Endothelial cell of umbilical vein (primary cell): ENCODE measurements at regions not wholly inside any gene's neighbourhood (a gene's known extent, or its start where the extent isn't known, plus 50 kb on each side); places are given as distances from the start of the nearest gene placed in this dataset.

Experiments
- BruUV-seq: library from RNA; stranded (reverse); fragments of 400-500 nt; replicated peaks from 2 replicates; lab custom pipeline; 2021; lab: Mats Ljungman, UMichigan
- CTCF ChIA-PET: fragments of 300-600, 350-600 bp; sonication (Branson Sonifier 250); formaldehyde crosslinking; loops from one replicate; lab custom pipeline; 2021; ENCODE audit warnings: antibody characterized with exemption, inconsistent platforms; lab: Charles Lee
- POLR2A ChIA-PET: fragments of 300-600, 350-600 bp; sonication (Branson Sonifier 250); formaldehyde crosslinking; loops from one replicate; lab custom pipeline; 2021; ENCODE audit warnings: antibody characterized with exemption, inconsistent platforms; lab: Charles Lee
- DNase-seq: peaks from one replicate; pipeline ENCODE4 v3.0.0-alpha.2; 2011; ENCODE audit warnings: low read depth, low spot score
- FAIRE-seq: peaks from 2 replicates; lab custom pipeline; 2011; peaks lifted over from hg19 to GRCh38; lab: Jason Lieb, UNC
- H2AFZ ChIP-seq: 2 replicates; pipeline ENCODE4 v1.6.0; 2012; ENCODE audit warnings: low read depth, low read length, control low read depth, inconsistent platforms
- H3K27ac ChIP-seq: 2 replicates; pipeline ENCODE4 v1.5.1; 2011; ENCODE audit warnings: low read depth, mild to moderate bottlenecking, control low read depth, low read length, moderate library complexity; ENCODE audit not compliant: insufficient read depth
- H3K27me3 ChIP-seq, 2 experiments: 2 replicates each; pipeline versions ENCODE4 v1.6.0 to v1.6.1; 2011; ENCODE audit warnings: low read length in 2 of 2, mixed read lengths in 1 of 2; ENCODE audit not compliant: control insufficient read depth in 2 of 2, insufficient read depth in 2 of 2
- H3K36me3 ChIP-seq, 2 experiments: 2 replicates in 1 of 2; 3 replicates in 1 of 2; pipeline ENCODE4 v1.5.1; 2011; ENCODE audit warnings: low read length in 2 of 2, mild to moderate bottlenecking in 1 of 2, moderate library complexity in 1 of 2; ENCODE audit not compliant: control insufficient read depth in 2 of 2, insufficient read depth in 2 of 2; ENCODE audit errors: extremely low read depth in 1 of 2
- H3K4me1 ChIP-seq: 3 replicates; pipeline ENCODE4 v1.5.1; 2011; ENCODE audit warnings: mild to moderate bottlenecking, low read length; ENCODE audit not compliant: control insufficient read depth, insufficient read depth; ENCODE audit errors: extremely low read depth
- H3K4me2 ChIP-seq: 2 replicates; pipeline ENCODE4 v1.6.1; 2011; ENCODE audit warnings: low read length, control low read depth, mixed read lengths; ENCODE audit not compliant: insufficient read depth
- H3K4me3 ChIP-seq, 3 experiments: fragments of 200-600 bp in 1 of 3; sonication (generic), shearing (Covaris generic) in 1 of 3; replicated peaks in 1 of 3; 2 replicates each; pipeline ENCODE4 v1.5.1; 2011 to 2016; ENCODE audit warnings: control low read depth in 3 of 3, low read length in 3 of 3, mild to moderate bottlenecking in 2 of 3, inconsistent platforms in 1 of 3, low read depth in 1 of 3, moderate library complexity in 1 of 3; ENCODE audit not compliant: insufficient read depth in 1 of 3
- H3K79me2 ChIP-seq: 2 replicates; pipeline ENCODE4 v1.6.0; 2012; ENCODE audit warnings: low read length, inconsistent platforms; ENCODE audit not compliant: control insufficient read depth, insufficient read depth
- H3K9ac ChIP-seq: replicated peaks from 2 replicates; pipeline ENCODE3; 2011; ENCODE audit warnings: low read length, control low read depth; ENCODE audit not compliant: insufficient read depth; ENCODE audit errors: extremely low read depth
- H3K9me1 ChIP-seq: replicated peaks from 3 replicates; pipeline ENCODE4 v1.6.0; 2011; ENCODE audit warnings: mild to moderate bottlenecking, low read length; ENCODE audit not compliant: control insufficient read depth, insufficient read depth; ENCODE audit errors: extremely low read depth
- H3K9me3 ChIP-seq: replicated peaks from 2 replicates; pipeline ENCODE4 v1.5.1; 2012; ENCODE audit warnings: low read length, inconsistent platforms; ENCODE audit not compliant: control insufficient read depth, insufficient read depth
- H4K20me1 ChIP-seq: replicated peaks from 2 replicates; pipeline ENCODE3; 2011; ENCODE audit warnings: mild to moderate bottlenecking, low read length; ENCODE audit not compliant: control insufficient read depth, insufficient read depth; ENCODE audit errors: extremely low read depth
- CTCF ChIP-seq, 2 donors: IDR thresholded peaks; 1 replicate in 1 of 2; 2 replicates in 1 of 2; pipeline ENCODE4 v1.5.1; 2011; ENCODE audit warnings: low read length in 2 of 2, mild to moderate bottlenecking in 2 of 2, moderate library complexity in 2 of 2, control low read depth in 1 of 2, inconsistent platforms in 1 of 2, low read depth in 1 of 2; ENCODE audit not compliant: insufficient read depth in 1 of 2; ENCODE audit errors: extremely low read depth in 1 of 2
- EZH2 ChIP-seq: IDR thresholded peaks from 2 replicates; pipeline ENCODE4 v1.6.1; 2012; ENCODE audit warnings: borderline replicate concordance, low read depth, mild to moderate bottlenecking, moderate library complexity, low read length, inconsistent platforms; ENCODE audit not compliant: severe bottlenecking
- FOS ChIP-seq: IDR thresholded peaks from 2 replicates; pipeline ENCODE4 v1.6.1; 2011; ENCODE audit warnings: mild to moderate bottlenecking, low read length, moderate library complexity, borderline replicate concordance; ENCODE audit not compliant: insufficient read depth
- GATA2 ChIP-seq: IDR thresholded peaks from 2 replicates; pipeline ENCODE4 v1.7.0; 2011; ENCODE audit warnings: low read depth, mild to moderate bottlenecking, moderate library complexity, mixed read lengths, low read length; ENCODE audit not compliant: insufficient read length, insufficient read depth
- JUN ChIP-seq: IDR thresholded peaks from 2 replicates; pipeline ENCODE4 v1.6.1; 2011; ENCODE audit warnings: borderline replicate concordance, low read depth; ENCODE audit not compliant: insufficient read length, insufficient read depth
- MAX ChIP-seq: IDR thresholded peaks from 2 replicates; pipeline ENCODE4 v1.6.1; 2011; ENCODE audit not compliant: insufficient read depth, insufficient read length
- MYC ChIP-seq: IDR thresholded peaks from one replicate; pipeline ENCODE4 v1.6.1; 2011; ENCODE audit warnings: mild to moderate bottlenecking, low read depth, low read length
- POLR2A ChIP-seq: IDR thresholded peaks from 2 replicates; pipeline ENCODE4 v1.6.1; 2012; ENCODE audit warnings: low read depth, mild to moderate bottlenecking, control low read depth, low read length
- POLR2AphosphoS5 ChIP-seq: IDR thresholded peaks from 2 replicates; pipeline ENCODE4 v1.6.1; 2012; ENCODE audit warnings: low read depth, mild to moderate bottlenecking, control low read depth, low read length, moderate library complexity; ENCODE audit not compliant: insufficient read depth
- dilution Hi-C: fragments of 300-500 bp; cut with MboI; formaldehyde crosslinking; loops from one replicate; pipeline ENCODE4 v1.15.0; 2019; ENCODE audit warnings: low sequenced_read_pairs; ENCODE audit not compliant: extremely low pct_ligation_motif_present
- intact Hi-C: fragments of 100-400 bp; cut with micrococcal nuclease; formaldehyde crosslinking; loops from one replicate; pipeline ENCODE4 v1.10.0; 2022

- FAIRE-seq = no peak
- Histone ChIP-seq H3K4me2 (no peak overlapping the region), H2AFZ (no peak overlapping the region)
These were observed 612.8 kb upstream of the AGTR1 start for GRCh38 chr3:148084931-148085330.

More at GRCh38 chr3:148084931-148085330, 612.8 kb upstream of the AGTR1 start:
- no peaks in the 10 kb centered on the region for H3K27me3 ChIP-seq
- no peak for DNase-seq
- ChIA-PET POLR2A (no interaction called here), CTCF (interaction anchor here (5.6 kb wide), 1 partner anchor 7 kb away, joined by 40 read pairs; no protein-coding TSS in a partner anchor)
- no peak overlapping the region for H3K9ac ChIP-seq
- no peaks in the 10 kb centered on the region for H3K4me1 ChIP-seq
- no peaks in the 10 kb centered on the region for H3K9me3 ChIP-seq
- no peak overlapping the region for H3K4me3 ChIP-seq
- intact Hi-C loops (no loop called here), dilution Hi-C loops (no loop called here)
- no peaks in the 10 kb centered on the region for H4K20me1 ChIP-seq
- no peaks in the 10 kb centered on the region for H3K36me3 ChIP-seq
- no peaks in the 10 kb centered on the region for H3K79me2 ChIP-seq
- H3K27ac ChIP-seq = no peak overlapping the region
- H3K9me1 ChIP-seq = no peaks in the 10 kb centered on the region
- no TSS peak for BruUV-seq
- TF ChIP-seq FOS (no peak), POLR2A (no peak), CTCF (IDR thresholded peaks at IDR 0.05; ENCODE audit: extremely low read depth in 1 of 2, insufficient read depth in 1 of 2, low read depth in 1 of 2, low read length in 2 of 2) (no peak), POLR2AphosphoS5 (no peak), GATA2 (no peak), MYC (no peak), EZH2 (no peak), MAX (no peak), JUN (no peak)
